ENCODE measurements at regions not wholly inside any gene's neighbourhood (a gene's known extent, or its start where the extent isn't known, plus 50 kb on each side); places are given as distances from the start of the nearest gene placed in this dataset.
"Not testable (repeated sequence)": the region's sequence is repeated elsewhere in the genome, so short reads cannot be mapped to it uniquely, and the experiment has no call there.

DNA sequence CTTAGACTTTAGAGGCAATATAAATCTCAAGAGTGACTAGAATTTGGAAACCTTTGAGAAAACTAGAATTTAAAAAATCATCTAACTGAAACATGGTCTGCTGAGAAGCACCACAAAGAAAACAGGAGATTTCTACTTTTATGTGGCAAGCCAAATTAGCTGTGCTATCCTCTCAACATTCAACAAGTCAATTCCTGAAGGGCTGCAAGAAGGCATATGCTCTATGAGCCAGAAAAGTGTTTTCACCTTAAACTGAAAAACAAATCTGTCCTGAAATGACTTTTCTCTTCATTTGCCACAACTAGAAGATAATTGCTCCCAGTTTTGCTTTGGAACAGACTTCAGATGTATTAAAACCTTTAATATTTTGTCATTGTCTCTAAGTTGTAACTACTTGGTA is 263.2 kb upstream of the EDNRA start:
- ChIA-PET POLR2A (no interaction called here), CTCF (no interaction called here)
- Mint-ChIP-seq H3K36me3 (ENCODE audit: low read depth) (no peaks in the 10 kb centered on the region), H3K27me3 (peaks cover 10% of the 10 kb centered on the region), H3K9me3 (ENCODE audit: low read depth) (peaks cover 3% of the 10 kb centered on the region), H3K4me3 (no peak overlapping the region), H3K27ac (no peak overlapping the region), H3K4me1 (no peaks in the 10 kb centered on the region)
- ATAC-seq = no peak
- intact Hi-C loops (cut with DNase I, micrococcal nuclease) = no loop called here
- DNase-seq = no peak

DNA sequence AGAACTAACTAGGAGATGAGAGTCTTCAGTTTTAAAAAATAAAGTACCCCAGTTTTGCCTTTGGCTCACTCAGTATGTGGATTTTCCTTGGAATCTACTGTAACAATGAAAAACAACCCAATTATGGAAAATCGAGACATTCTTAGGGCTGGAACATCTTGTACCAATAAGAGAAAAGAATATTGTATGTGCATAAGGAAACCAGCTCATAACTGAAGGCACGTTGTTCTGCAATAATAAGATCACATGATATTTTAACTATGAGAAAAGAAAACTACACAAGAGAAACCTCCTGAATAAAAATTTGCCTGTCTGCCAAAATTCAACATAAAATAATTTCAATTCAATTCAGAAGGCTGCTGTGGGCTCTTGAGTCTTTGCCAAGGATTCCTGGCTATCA is 261.8 kb upstream of the EDNRA start:
- peaks cover 6% of the 10 kb centered on the region for H3K27me3 Mint-ChIP-seq
- no peak overlapping the region for H3K4me3 Mint-ChIP-seq
- H3K36me3 Mint-ChIP-seq (ENCODE audit: low read depth) = no peaks in the 10 kb centered on the region
- DNase-seq = no peak
- no peaks in the 10 kb centered on the region for H3K4me1 Mint-ChIP-seq
- no peaks in the 10 kb centered on the region for H3K9me3 Mint-ChIP-seq (ENCODE audit: low read depth)
- ChIA-PET POLR2A (interaction anchor here (0.6 kb wide), 1 partner anchor 886 kb away, joined by 4 read pairs; no protein-coding TSS in a partner anchor), CTCF (no interaction called here)
- ATAC-seq = no peak
- intact Hi-C loops (cut with DNase I, micrococcal nuclease) = no loop called here
- no peak overlapping the region for H3K27ac Mint-ChIP-seq

DNA sequence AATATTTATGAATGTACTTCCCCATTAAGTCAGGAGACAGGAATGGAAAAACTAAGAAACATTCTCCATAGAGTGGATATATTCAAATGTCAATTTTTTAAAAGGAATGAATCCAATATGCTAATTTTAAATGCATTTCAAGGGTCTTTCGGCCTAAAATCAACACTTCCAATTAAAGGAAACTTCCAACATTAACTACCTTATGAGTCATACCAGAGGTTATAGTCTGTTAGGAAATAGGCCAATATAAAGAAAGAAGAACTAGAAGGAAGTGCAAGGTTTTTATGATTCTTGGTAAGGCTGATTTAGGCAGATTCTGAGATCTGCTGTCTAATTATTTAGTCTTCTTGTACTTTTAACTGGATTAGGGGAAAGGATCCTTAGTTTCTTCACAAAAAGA is 260.1 kb upstream of the EDNRA start:
- intact Hi-C loops (cut with DNase I, micrococcal nuclease) = no loop called here
- Mint-ChIP-seq H3K27me3 (peaks cover 4% of the 10 kb centered on the region), H3K4me3 (no peak overlapping the region), H3K36me3 (ENCODE audit: low read depth) (no peaks in the 10 kb centered on the region), H3K4me1 (no peaks in the 10 kb centered on the region), H3K27ac (no peak overlapping the region), H3K9me3 (ENCODE audit: low read depth) (no peaks in the 10 kb centered on the region)
- ChIA-PET POLR2A (no interaction called here), CTCF (no interaction called here)
- DNase-seq (no peak), ATAC-seq (no peak)

DNA sequence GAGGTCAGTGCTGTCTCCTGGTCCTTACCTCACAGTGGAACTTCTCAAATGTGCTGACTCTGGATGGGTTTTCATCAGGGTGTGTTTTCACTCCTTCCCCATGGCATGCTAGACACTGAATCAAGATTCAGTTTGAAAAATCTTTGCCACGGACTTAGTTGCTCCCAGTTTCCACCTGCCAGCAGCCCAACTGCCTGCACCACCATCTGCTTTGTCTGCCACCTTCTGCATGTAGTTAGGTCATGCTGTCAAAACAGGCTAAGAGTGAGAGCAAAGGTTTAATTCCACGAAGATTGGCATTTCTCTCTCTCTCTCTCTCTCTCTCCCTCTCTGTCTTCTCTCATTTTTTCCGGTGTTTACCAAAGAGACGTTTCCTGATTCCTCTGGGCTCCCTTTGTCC is 258.0 kb upstream of the EDNRA start:
- ChIA-PET CTCF (no interaction called here), POLR2A (no interaction called here)
- Mint-ChIP-seq H3K4me3 (no peak overlapping the region), H3K4me1 (no peaks in the 10 kb centered on the region), H3K27ac (no peak overlapping the region), H3K9me3 (ENCODE audit: low read depth) (no peaks in the 10 kb centered on the region), H3K27me3 (peaks cover 4% of the 10 kb centered on the region), H3K36me3 (ENCODE audit: low read depth) (no peaks in the 10 kb centered on the region)
- intact Hi-C loops (cut with DNase I, micrococcal nuclease) = no loop called here
- no peak for DNase-seq
- no peak for ATAC-seq

DNA sequence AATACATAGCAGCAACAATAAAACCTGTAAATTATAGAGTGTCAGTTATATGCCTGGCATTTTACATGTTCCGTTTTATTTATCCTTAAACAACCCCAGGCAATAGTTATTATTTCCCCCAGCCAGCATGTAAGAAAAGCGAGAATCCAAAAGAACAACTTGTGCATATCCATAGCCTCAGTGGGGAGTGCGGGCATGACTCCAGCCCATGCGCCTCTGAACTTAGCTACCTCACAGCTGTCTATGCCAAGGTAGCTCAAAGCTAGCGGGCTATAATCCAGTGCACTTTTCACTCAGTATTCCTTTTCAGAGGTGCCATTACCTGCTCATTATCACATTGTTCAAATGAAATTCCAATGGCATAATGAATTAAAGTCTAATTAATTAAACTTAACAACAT is 257.3 kb upstream of the EDNRA start:
- ATAC-seq (no peak), DNase-seq (no peak)
- no peak overlapping the region for H3K27ac Mint-ChIP-seq
- H3K9me3 Mint-ChIP-seq (ENCODE audit: low read depth) = no peaks in the 10 kb centered on the region
- ChIA-PET POLR2A (no interaction called here), CTCF (no interaction called here)
- peaks cover 3% of the 10 kb centered on the region for H3K27me3 Mint-ChIP-seq
- intact Hi-C loops (cut with DNase I, micrococcal nuclease) = no loop called here
- no peaks in the 10 kb centered on the region for H3K4me1 Mint-ChIP-seq
- no peak overlapping the region for H3K4me3 Mint-ChIP-seq
- no peaks in the 10 kb centered on the region for H3K36me3 Mint-ChIP-seq (ENCODE audit: low read depth)

DNA sequence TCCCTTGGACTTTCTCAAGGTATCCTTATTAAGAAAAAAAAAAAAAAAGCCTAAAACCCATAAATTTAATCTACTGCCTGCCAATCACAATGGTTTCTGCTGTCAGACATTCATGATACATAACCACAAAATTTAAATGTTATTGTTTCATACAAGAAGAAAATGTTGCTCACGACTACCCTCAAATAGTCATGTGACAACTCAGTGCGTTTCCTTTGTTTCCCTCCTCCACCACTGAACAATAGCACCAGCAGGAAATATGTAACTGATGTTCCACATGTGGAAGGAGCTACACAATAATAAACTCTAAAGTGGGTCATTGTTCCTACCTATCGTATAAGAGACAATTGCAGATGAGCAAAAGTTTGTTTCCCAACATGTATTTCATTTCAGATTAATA is 244.1 kb upstream of the EDNRA start:
- Mint-ChIP-seq H3K4me1 (no peaks in the 10 kb centered on the region), H3K9me3 (ENCODE audit: low read depth) (no peaks in the 10 kb centered on the region), H3K4me3 (no peak overlapping the region), H3K27me3 (no peaks in the 10 kb centered on the region), H3K27ac (no peak overlapping the region), H3K36me3 (ENCODE audit: low read depth) (no peaks in the 10 kb centered on the region)
- ChIA-PET CTCF (no interaction called here), POLR2A (no interaction called here)
- intact Hi-C loops (cut with DNase I, micrococcal nuclease) = no loop called here
- ATAC-seq (no peak), DNase-seq (no peak)

DNA sequence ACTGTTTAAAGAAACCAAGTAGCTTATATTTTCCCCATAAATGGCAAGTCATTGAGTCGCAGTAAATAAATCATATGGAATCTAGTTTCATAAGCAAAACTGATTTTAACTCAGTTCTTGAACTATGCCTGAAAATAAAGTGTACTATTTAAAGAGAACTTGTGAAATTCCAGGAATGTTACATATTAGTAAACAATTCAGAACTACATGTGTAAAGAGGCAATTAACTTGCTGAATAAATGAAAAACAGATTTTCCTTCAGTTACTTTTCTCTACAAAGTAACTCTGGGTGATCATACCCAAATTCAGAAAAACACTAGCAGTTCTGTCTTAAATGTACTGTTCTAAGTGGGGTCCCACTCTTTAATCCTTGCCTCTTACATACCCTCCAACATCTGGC is 236.1 kb upstream of the EDNRA start:
- DNase-seq (no peak), ATAC-seq (no peak)
- Mint-ChIP-seq H3K9me3 (ENCODE audit: low read depth) (no peaks in the 10 kb centered on the region), H3K27me3 (no peaks in the 10 kb centered on the region), H3K4me3 (no peak overlapping the region), H3K27ac (no peak overlapping the region), H3K36me3 (ENCODE audit: low read depth) (no peaks in the 10 kb centered on the region), H3K4me1 (no peaks in the 10 kb centered on the region)
- ChIA-PET POLR2A (no interaction called here), CTCF (no interaction called here)
- intact Hi-C loops (cut with DNase I, micrococcal nuclease) = no loop called here

DNA sequence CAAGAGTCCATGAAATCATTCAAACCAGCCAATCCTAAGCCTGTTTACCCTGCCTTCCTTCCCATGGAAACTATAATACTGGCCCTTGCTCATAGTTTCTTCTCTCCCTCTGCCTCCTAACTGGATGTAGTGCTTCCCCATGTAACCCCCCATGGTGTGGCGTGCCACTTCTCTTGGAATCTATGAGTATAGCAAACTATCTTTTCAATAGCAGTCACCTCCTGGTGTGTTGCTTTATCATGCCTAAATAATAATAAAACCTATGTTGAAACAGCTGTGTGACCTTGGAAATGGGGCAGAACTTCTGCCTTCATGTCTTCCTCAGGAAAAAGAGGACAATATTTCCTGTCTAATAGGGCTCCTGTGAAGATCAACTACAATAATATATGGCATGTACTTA is 234.8 kb upstream of the EDNRA start:
- no peaks in the 10 kb centered on the region for H3K27me3 Mint-ChIP-seq
- no peaks in the 10 kb centered on the region for H3K9me3 Mint-ChIP-seq (ENCODE audit: low read depth)
- CTCF ChIA-PET = interaction anchor here (0.5 kb wide), 1 partner anchor 128 kb away, joined by 3 read pairs; no protein-coding TSS in a partner anchor
- no peak overlapping the region for H3K4me3 Mint-ChIP-seq
- H3K27ac Mint-ChIP-seq = no peak overlapping the region
- ATAC-seq (no peak), DNase-seq (no peak)
- POLR2A ChIA-PET = no interaction called here
- H3K36me3 Mint-ChIP-seq (ENCODE audit: low read depth) = no peaks in the 10 kb centered on the region
- intact Hi-C loops (cut with DNase I, micrococcal nuclease) = no loop called here
- H3K4me1 Mint-ChIP-seq = no peaks in the 10 kb centered on the region

DNA sequence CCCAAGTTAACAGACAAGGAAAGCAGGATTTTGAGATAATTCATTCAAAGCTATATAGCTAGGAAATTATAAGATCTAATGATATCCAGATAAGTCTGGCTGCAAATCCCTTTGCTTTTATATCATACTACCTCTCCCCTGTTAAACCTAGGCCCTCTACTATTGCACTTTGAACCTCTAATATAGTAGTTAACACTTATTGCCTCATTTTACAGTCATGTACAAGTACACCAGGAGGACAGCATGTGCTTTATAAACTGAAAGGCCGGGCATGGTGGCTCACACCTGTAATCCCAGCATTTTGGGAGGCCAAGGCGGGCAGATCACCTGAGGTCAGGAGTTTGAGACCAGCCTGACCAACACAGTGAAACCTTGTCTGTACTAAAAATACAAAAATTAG is 234.4 kb upstream of the EDNRA start:
- DNase-seq; H3K27me3 Mint-ChIP-seq; intact Hi-C loops (cut with DNase I, micrococcal nuclease); ATAC-seq; H3K4me1 Mint-ChIP-seq; POLR2A ChIA-PET; H3K36me3 Mint-ChIP-seq (ENCODE audit: low read depth); H3K4me3 Mint-ChIP-seq; H3K27ac Mint-ChIP-seq; H3K9me3 Mint-ChIP-seq (ENCODE audit: low read depth): not testable (repeated sequence)
- CTCF ChIA-PET = interaction anchor here (0.5 kb wide), 1 partner anchor 127 kb away, joined by 3 read pairs; no protein-coding TSS in a partner anchor

DNA sequence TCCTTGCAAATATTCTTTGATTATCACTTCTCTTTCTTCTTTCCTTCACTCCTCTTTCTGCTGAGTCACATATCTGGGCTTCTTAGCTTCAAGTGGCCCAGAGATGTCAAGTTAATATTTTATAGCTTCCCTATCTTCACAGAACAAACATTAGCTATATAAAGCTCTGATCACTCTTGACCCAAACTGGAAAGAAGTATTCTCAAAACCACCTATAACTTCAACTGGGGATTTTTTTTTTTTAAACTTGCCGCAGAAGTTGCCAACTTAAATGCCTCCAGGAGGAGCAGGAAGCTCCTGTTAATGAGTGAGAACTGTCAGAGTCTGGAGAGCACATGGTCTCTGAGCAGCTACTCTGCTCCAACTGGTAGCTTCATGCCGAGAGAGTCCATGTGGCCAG is 233.3 kb upstream of the EDNRA start:
- ATAC-seq = no peak
- DNase-seq = no peak
- POLR2A ChIA-PET = no interaction called here
- intact Hi-C loops (cut with DNase I, micrococcal nuclease) = no loop called here
- CTCF ChIA-PET = no interaction called here
- H3K36me3 Mint-ChIP-seq (ENCODE audit: low read depth) = no peaks in the 10 kb centered on the region
- no peak overlapping the region for H3K4me3 Mint-ChIP-seq
- no peaks in the 10 kb centered on the region for H3K27me3 Mint-ChIP-seq
- no peaks in the 10 kb centered on the region for H3K9me3 Mint-ChIP-seq (ENCODE audit: low read depth)
- no peaks in the 10 kb centered on the region for H3K4me1 Mint-ChIP-seq
- H3K27ac Mint-ChIP-seq = no peak overlapping the region

DNA sequence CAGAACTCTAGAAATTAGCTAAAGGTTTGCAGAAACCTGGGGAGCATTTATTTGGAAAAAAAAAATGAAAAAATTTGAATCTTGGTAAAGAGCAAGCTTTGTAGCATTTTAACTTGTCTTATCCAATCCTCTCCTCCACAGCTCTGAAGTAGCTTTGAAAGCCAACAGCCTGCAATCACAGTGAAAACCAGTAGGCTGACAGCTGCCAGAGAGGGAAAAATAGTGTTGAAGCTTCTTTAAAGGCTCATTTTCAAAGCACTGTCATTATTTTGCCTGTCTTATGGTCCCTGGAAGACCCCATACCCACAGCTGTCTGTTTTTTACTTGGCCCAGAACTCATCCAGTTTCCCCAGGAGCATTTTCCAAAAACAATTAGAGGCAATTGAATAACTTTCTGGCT is 230.8 kb upstream of the EDNRA start:
- Mint-ChIP-seq H3K4me1 (no peaks in the 10 kb centered on the region), H3K4me3 (no peak overlapping the region), H3K9me3 (ENCODE audit: low read depth) (peaks cover 6% of the 10 kb centered on the region), H3K27me3 (no peaks in the 10 kb centered on the region), H3K36me3 (ENCODE audit: low read depth) (no peaks in the 10 kb centered on the region), H3K27ac (no peak overlapping the region)
- no peak for ATAC-seq
- DNase-seq = no peak
- POLR2A ChIA-PET = no interaction called here
- intact Hi-C loops (cut with DNase I, micrococcal nuclease) = no loop called here
- CTCF ChIA-PET = no interaction called here

DNA sequence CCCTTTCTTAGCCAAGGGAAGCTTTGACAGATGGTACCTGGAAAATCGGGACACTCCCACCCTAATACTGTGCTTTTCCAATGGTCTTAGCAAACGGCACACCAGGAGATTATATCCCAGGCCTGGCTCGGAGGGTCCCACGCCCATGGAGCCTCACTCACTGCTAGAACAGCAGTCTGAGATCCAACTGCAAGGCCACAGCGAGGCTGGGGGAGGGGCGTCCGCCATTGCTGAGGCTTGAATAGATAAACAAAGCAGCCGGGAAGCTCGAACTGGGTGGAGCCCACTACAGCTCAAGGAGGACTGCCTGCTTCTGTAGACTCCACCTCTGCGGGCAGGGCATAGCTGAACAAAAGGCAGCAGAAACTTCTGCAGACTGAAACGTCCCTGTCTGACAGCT is 225.6 kb upstream of the EDNRA start:
- H3K27ac Mint-ChIP-seq; ATAC-seq; CTCF ChIA-PET; H3K36me3 Mint-ChIP-seq (ENCODE audit: low read depth); H3K27me3 Mint-ChIP-seq; intact Hi-C loops (cut with DNase I, micrococcal nuclease); H3K9me3 Mint-ChIP-seq (ENCODE audit: low read depth); H3K4me1 Mint-ChIP-seq; H3K4me3 Mint-ChIP-seq; DNase-seq; POLR2A ChIA-PET: not testable (repeated sequence)

DNA sequence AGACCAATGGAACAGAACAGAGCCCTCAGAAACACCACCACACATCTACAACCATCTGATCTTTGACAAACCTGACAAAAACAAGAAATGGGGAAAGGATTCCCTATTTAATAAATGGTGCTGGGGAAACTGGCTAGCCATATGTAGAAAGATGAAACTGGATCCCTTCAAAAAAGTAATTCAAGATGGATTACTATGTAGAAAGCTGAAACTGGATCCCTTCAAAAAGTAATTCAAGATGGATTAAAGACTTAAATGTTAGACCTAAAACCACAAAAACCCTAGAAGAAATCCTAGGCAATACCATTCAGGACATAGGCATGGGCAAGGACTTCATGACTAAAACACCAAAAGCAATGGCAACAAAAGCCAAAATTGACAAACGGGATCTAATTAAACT is 221.6 kb upstream of the EDNRA start:
- ATAC-seq; POLR2A ChIA-PET; H3K27ac Mint-ChIP-seq; CTCF ChIA-PET; H3K4me3 Mint-ChIP-seq; H3K9me3 Mint-ChIP-seq (ENCODE audit: low read depth); H3K27me3 Mint-ChIP-seq; H3K4me1 Mint-ChIP-seq; intact Hi-C loops (cut with DNase I, micrococcal nuclease); DNase-seq; H3K36me3 Mint-ChIP-seq (ENCODE audit: low read depth): not testable (repeated sequence)

All from activated CD4-positive, alpha-beta T cell treated with anti-CD3 and anti-CD28 coated beads for 36 hours (primary cell).